ENCODE measurements at regions not wholly inside any gene's neighbourhood (a gene's known extent, or its start where the extent isn't known, plus 50 kb on each side); places are given as distances from the start of the nearest gene placed in this dataset.
"Not testable (repeated sequence)": the region's sequence is repeated elsewhere in the genome, so short reads cannot be mapped to it uniquely, and the experiment has no call there.

DNA sequence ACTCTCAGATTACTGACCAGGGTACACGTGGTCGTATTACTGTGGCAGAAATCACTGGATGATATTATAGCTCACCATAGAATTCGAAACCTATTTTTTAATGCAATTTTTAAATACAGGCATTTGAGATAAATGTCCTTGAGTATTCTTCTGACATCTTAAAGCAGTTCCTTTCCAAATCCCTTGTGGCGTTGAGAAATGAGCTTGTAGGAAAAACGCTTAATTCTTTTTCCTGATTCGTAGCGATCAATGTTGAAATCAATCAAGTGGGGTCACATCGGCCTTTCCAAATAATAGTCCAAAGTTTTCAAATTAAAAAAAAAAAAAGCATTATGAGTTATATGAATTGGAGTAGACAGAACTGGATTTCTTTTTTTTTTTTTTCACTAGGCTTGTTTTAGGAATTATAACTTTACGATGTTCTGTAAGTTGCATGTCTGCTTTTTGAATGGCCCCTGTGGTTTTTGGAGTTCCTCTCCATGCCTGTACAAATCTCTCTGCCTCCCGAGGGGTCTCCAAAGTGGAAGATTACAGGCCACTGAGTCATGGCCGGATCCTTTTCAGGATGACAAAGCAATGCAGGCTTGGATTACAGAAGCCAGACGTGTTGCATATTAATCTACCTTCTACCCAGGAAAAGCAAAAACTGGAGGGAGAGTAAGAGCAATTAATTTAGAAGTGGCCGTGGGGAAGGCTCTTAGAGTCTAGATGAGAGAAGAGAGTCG lies 226.1 kb downstream of the SHOX start:
- DNase-seq (ENCODE audit: low read depth in 2 of 2), result no peak

DNA sequence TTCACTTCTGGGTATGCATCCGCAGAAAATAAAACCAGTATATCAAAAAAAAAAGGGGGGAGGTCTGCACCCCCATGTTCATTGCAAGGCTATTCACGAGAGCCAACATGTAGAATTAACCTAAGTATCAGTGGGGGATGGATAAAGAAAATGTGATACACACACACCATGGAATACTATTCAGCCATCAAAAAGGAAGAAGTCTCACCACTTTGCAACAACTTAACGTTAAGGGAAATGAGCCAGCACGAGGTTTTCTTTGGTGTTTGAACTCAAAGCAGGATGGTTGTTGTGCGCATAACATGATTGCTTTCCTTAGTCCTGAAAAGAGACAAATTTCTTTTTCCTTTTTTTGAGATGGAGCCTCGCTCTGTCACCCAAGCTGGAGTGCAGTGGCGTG lies 222.7 kb downstream of the SHOX start:
- no peak for DNase-seq (ENCODE audit: low read depth in 2 of 2)

DNA sequence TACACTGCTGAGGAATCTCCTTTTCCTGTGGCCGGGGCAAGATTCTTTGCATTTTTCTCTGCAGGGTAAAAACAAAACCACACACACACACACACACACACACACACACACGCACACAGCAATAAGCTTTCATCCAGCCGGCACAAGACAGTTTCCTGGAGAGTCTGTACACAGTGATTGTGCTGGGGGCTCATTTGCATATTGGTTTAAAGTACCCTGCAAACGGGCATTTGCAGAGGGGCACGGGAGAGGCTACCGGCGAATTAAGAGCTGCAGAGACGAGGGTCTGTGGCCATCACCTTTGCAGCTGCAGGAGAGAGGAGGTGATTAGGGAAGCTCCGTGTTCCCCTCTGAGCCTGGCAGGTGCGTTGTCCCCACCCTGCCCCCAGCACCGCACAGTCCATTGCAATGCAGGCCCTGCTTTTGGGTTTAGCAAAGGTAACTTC lies 219.9 kb downstream of the SHOX start:
- DNase-seq (ENCODE audit: low read depth in 2 of 2), result no peak

DNA sequence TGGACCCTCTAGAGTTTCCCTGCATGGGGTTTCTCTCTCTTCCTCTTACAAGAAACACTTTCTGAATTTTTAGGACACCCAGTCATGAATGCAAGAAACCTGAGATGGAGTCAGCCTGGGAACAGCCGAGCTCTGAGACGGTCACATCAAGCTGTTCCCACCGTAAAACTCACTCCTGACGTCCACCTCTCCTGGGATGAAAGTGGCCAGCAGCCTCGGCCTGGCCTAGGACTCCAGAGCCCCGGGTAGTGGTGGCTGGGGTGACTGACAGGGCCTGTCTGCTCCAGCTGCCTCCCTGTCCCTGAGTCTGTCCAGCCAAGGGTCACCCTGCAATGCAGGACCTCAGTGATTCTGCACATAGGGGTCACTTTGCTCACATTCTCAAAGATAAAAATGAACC lies 217.8 kb downstream of the SHOX start:
- no peak for DNase-seq (ENCODE audit: low read depth in 2 of 2)

DNA sequence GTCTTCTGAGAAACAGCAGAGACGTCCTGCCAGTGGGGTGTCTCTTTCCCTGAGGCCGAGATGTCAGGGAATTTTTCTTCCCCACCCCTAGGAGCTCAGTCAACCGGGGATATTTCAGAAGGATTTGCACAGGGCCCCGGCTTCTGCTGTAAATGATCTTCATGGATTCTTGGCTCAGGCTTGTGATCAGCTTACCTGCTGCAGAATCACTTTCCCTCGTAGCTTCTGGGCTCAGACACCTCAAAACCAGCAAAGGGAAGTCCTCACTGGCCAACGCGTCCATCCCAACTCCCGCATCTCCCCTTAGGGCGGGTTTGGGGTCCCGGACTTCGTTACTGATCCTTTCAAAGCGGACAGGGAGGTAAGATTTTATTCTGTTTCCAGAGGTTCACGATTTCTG lies 212.7 kb downstream of the SHOX start:
- DNase-seq (ENCODE audit: low read depth in 2 of 2), result no peak

DNA sequence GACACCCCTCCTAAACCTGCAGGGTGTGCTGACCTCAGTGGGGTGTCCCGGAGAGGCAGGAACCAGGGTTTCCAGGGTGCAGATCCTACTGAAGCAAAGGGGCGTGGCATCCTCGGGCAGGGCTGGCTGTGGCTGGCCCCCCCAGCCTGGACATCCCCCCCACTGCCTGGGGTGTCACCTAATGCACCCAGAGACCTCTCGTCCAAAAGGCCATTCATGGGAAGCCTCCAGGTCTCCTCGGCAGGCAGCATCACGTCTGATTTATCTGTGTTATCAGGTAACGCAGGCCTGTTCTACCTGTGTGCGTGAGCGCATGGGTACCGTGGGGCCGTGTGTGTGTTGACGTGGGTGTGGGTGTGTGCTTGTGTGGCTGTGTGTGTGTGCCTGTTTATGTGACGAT lies 210.0 kb downstream of the SHOX start:
- DNase-seq (ENCODE audit: low read depth in 2 of 2), result no peak

DNA sequence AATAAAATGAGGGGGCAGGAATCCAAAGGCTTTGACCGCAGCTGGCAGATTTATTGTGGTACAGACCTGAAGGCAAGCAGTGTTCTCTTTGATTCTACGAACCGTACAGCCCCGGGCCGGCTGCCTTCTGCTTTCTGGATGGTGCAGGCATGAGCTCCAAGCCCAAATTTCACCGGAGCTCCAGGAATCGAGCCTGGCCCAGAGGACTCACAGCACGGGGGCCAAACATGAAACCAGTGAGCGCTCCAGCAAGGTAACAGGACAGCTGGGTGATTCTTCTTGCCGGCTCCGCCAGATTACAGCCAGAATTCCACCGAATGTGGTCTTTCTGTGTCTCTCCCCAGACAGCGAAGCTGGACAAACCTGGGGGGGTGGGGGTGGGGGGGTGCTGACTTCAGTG lies 208.1 kb downstream of the SHOX start:
- not testable (repeated sequence) for DNase-seq (ENCODE audit: low read depth in 2 of 2)

DNA sequence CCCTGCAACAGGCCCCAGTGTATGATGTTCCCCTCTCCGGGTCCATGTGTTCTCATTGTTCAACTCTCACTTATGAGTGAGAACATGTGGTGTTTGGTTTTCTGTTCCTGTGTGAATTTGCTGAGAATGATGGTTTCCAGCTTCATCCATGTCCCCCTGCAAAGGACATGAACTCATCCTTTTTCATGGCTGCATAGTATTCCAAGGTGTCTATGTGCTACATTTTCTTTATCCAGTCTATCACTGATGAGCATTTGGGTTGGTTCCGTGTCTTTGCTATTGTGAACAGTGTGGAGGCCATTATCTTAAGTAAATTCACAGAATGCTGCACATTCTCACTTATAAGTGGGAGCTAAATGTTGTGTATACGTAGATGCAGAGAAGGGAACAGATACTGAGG lies 205.3 kb downstream of the SHOX start:
- not testable (repeated sequence) for DNase-seq (ENCODE audit: low read depth in 2 of 2)

DNA sequence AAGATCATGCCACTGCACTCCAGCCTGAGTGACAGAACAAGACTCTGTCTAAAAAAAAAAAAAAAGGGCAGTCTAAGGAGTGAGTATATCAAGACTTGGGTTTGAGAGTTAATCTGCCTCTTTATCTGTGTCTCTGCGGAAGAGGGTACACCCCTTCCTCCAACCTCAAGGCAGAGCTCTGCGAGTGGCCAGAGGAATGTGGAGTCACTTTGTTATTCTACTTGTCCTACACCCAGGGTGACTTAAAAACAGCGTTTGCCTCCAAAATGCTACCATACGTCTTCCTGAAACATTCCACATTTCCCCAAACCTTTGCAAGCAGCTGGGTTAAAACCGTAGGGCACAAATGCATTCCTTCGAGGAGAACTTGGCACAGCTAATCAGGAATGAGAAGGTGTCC lies 199.9 kb downstream of the SHOX start:
- DNase-seq (ENCODE audit: low read depth in 2 of 2), result no peak

DNA sequence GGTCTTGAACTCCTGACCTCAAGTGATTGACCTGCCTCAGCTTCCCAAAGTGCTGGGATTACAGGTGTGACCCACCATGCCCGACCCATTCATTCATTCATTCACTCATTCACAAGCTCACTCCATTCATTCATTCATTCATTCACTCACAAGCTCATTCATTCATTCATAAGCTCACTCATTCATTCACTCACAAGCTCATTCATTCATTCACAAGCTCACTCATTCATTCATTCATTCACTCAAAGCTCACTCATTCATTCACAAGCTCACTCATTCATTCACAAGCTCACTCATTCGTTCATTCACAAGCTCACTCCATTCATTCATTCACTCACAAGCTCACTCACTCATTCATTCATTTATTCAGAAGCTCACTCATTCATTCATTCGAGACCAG lies 198.6 kb downstream of the SHOX start:
- DNase-seq (ENCODE audit: low read depth in 2 of 2), result no peak

DNA sequence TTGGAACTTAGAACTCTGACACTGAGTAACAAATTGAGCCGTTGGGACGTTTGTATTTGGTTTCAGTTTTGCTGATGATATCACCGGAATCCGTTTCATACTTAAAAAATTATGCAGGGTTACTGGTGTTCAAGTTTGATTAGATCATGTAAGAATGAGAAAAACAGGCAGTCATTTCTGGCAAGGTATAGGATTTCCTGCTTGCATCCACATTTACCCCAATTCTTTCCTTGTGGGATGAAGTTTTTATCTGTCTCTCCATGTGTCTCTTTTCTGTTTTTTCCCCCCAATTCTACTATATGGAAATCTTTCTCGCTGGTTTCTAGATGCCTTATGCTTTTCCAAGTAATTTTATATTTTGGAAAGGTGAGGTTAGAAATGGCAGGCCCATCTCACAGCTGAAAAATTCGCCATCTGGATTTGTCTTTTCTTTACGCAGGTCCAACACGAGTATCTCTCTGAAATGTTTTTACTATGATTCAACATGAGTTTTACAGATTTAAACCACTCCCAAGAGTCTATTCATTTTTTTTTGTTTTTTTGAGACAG lies 197.9 kb downstream of the SHOX start:
- no peak for DNase-seq (ENCODE audit: low read depth in 2 of 2)

DNA sequence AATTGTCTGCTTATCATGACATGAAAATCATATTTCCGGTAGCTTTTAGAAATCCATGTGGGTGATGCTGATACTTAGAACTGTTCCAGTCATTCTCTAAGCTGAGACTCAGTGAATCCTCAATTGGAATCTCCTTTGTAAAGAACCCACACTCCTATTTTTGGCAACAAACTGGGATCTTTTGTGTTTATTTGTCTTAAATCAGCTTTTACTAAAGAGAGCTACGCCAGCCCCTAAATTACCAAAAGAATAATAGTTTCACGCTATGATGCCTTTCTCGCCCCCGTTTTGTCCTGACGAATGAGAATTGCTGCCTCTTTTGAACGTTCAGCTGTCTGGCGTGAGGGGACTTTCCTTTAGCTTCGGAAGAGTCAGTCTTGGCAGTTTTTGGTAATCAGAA lies 195.9 kb downstream of the SHOX start:
- no peak for DNase-seq (ENCODE audit: low read depth in 2 of 2)

DNA sequence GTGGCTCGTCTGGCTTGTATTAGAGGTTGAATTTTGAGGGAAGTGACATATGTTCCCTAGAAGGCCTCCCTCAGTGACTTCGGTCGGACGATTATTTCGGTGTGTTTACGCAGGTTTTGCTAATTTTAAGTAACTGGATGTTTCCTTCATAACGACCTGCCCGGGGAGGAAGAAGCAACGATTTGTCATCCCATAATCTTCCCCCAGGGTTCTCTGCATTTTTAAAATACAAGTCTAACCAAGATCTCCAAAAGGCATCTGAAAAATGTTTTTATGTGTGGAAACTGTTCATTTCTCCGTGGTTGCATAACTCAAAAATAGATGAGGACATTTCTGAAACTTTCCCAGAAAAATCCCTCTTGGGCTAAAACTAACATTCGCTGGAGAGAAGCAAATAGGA lies 195.4 kb downstream of the SHOX start:
- no peak for DNase-seq (ENCODE audit: low read depth in 2 of 2)

DNA sequence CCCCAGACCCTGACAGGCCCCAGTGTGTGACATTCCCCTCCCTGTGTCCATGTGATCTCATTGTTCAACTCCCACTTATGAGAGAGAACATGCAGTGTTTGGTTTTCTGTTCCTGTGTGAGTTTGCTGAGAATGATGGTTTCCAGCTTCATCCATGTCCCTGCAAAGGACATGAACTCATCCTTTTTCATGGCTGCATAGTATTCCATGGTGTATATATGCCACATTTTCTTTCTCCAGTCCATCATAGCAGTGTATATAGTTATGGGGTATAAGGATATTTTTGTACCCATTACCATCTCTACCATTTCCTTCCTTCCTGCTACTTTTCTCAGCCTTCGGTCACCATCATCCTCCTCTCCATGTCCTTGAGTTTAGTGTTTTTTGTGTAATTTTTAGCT lies 192.5 kb downstream of the SHOX start:
- not testable (repeated sequence) for DNase-seq (ENCODE audit: low read depth in 2 of 2)

DNA sequence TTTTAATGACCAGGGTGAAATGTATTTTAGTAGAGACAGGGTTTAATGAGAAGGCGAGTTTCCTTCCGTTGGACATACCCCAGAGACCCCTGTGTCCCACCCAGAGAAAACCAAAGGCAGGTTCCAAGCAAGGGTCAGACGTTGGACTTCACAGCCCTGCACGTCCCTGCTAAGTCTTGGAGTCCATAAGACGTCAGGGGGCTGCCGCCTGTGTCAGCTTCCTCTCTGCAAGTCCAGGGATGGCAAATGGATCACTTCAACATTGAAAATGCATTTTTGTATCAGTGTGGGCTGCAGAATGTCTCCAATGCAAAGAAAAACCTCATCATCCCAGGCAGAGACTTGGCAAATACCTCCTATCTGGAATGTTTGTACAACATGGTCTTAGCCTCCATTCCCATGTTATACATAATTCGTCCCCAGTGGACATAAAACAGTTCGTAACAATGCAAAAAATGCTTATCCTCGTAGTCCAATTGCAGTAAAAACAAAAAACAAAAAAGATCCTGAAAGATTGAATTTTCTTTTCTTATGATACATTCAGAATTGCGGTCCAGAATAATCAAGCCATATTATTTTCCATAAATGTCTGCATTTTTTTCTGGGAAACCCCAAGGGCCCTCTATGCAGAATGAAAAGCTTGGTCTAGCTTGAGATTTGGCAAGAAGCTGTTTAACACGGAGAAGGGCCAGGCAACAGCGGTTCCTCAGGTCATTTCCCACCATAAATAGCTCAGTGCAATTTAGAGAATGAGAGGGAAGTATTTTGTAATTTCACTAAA lies 190.9 kb downstream of the SHOX start:
- no peak for DNase-seq (ENCODE audit: low read depth in 2 of 2)

DNA sequence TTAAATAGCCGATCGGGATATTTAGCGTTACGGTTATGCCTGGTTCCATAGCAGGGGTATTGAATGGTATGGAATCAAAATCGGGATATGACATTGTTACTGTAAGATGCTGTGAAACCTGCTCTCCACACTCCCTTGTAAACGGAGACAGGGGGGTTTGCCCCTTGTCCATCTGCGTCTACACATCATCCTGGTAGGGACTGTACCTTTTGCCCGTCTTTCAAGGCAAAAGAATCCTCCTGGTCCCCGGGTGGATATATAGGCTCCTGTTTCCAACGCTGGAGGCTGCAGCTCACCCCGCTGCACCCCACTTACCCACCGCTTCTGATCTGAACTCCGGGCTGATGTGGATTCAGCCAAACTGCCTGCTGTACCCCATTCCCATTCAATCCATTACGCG lies 189.1 kb downstream of the SHOX start:
- DNase-seq (ENCODE audit: low read depth in 2 of 2), result no peak

DNA sequence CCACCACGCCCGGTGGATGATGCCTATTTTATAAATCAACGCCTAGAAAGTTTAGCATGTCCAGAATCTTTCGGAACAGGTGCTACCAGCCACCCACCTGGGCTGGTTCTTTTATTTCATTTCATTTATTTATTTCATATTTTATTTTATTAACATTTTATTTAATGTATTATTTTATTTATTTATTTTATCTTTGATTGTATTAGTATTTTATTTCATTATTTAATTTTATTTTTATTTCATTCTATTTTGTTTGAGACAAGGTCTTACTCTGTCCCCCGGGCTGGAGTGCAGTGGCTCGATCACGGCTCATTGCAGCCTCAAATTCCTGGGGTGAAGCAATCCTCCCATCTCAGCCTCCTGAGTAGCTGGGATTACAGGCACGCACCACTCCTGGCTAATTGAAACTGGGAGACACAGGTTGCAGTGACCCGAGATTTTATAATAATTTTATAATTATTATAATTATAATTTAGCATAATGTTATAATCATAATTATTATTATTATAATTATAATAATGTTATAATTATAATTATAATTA lies 187.2 kb downstream of the SHOX start:
- DNase-seq (ENCODE audit: low read depth in 2 of 2), result no peak

DNA sequence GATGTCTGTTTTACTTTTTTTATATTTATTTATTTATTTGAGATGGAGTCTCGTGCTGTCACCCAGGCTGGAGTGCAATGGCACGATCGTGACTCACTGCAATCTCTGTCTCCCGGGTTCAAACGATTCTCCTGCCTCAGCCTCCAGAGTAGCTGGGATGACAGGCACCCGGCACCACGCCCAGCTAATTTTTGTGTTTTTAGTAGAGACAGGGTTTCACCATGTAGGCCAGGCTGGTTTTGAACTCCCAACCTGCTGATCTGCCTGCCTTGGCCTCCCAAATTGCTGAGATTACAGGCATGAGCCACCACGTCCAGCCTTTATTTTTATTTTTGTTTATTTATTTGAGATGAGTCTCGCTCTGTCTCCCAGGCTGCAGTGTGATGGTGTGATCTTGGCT lies 186.6 kb downstream of the SHOX start:
- DNase-seq (ENCODE audit: low read depth in 2 of 2), result not testable (repeated sequence)

DNA sequence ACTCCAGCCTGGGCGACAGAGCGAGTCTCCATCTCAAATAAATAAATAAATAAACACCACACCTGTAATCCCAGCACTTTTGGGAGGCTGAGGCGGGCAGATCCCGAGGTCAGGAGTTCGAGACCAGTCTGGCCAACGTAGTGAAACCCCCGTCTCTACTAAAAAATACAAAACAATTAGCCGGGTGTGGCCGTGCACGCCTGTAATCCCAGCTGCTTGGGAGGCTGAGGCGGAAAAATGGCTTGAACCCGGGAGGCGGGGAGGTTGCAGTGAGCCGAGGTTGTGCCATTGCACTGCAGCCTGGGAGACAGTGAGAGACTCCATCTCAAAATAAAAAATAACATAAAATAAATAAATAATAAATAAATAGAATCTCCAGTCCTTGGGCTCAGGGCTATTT lies 185.8 kb downstream of the SHOX start:
- DNase-seq (ENCODE audit: low read depth in 2 of 2), result no peak

DNA sequence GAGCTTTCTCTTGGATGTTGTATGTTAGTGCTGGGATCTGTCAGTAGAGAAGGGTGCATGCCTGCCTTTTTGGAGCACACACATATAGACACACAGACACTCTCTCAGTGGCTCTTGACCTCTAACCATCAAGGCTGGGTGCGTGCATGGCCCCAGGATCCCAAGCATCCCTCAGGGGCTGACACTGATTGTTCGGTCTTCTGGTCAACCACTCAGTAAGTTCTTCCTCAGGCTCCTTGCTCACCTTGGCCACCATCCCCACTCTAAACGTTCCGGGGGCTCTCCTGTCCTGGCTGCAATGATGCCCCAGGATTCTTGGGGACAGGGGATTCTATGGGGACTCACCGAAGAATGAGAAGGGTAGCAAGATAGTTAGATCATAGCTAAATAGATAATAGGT lies 179.6 kb downstream of the SHOX start:
- DNase-seq (ENCODE audit: low read depth in 2 of 2), result no peak

DNA sequence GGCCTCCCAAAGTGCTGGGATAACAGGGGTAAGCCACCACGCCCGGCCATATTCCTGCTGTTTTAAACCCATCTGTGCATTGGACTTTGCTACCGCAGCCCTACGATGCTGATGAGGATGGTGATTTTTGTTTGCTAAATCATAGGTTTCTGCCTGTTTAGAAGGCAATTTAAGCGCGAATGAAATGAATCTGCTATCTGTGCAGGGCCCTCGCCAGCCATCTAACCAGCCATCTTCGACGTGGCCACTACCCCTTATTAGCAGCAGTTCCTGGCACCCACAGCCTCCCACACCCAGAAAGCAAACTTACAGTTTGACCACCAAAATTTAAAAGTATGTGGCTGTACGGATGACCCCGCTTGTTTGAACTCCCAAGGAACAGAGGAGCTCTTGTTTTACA lies 178.5 kb downstream of the SHOX start:
- DNase-seq (ENCODE audit: low read depth in 2 of 2), result no peak

DNA sequence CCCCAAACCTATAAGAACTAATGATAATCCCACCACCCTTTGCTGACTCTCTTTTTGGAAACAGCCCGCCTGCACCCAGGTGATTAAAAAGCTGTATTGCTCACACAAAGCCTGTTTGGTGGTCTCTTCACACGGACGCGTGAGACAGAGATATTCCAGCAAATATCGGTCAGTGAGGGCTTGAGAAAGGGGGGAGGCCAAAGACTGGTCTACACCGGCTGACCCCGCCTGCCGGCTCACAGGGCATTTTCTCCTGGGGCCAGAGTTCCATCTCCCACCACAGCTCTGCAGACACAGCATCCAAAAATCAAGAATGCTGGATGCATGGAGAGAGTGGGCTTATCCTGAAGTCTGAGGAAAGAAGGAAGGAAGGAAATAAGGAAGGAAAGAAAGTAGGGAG lies 176.0 kb downstream of the SHOX start:
- no peak for DNase-seq (ENCODE audit: low read depth in 2 of 2)

DNA sequence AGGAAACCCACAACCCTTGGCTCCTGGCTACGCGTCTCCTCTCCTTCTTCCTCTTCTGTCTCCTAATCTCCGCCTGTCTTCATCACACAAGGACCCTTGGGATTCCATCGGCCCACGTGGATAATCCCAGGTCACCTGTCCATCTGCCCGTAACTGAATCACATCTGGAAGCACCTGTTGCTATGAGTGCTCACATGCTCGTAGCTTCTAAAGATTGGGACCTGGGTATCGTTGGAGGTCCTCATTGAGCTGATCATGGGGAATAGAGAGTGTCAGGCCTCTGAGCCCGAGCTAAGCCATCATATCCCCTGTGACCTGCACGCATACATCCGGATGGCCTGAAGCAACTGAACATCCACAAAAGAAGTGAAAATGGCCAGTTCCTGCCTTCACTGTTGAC lies 175.4 kb downstream of the SHOX start:
- no peak for DNase-seq (ENCODE audit: low read depth in 2 of 2)

Data from stimulated activated CD8-positive, alpha-beta memory T cell treated with anti-CD3 and anti-CD28 coated beads, Interleukin-15, amount 100 ng/mL, for 48 hours (primary cell).